CD8-positive, alpha-beta memory T cell (primary cell): ENCODE measurements at regions not wholly inside any gene's neighbourhood (a gene's known extent, or its start where the extent isn't known, plus 50 kb on each side); places are given as distances from the start of the nearest gene placed in this dataset.

Source experiments
- CTCF ChIA-PET: fragments of 350-600 bp; sonication (Branson Sonifier 250); formaldehyde crosslinking; loops from one replicate; lab custom pipeline; 2021; ENCODE audit warnings: antibody characterized with exemption; lab: Charles Lee
- POLR2A ChIA-PET: fragments of 350-600 bp; sonication (Branson Sonifier 250); formaldehyde crosslinking; loops from one replicate; lab custom pipeline; 2021; ENCODE audit warnings: antibody characterized with exemption; lab: Charles Lee
- DNase-seq, 5 donors: peaks; one replicate each; pipeline versions ENCODE4 v3.0.0 to v3.0.0-alpha.2; 2020 to 2022; ENCODE audit warnings: mixed read lengths in 1 of 5
- H3K27ac ChIP-seq: one replicate; pipeline ENCODE4 v1.7.0; 2013; ENCODE audit warnings: low read depth, mild to moderate bottlenecking, low read length, moderate library complexity
- H3K27me3 ChIP-seq: 2 replicates; pipeline ENCODE4 v1.7.0; 2013; ENCODE audit warnings: low read length, mild to moderate bottlenecking; ENCODE audit not compliant: insufficient read depth, poor library complexity, severe bottlenecking
- H3K36me3 ChIP-seq: 2 replicates; pipeline ENCODE4 v1.7.0; 2013; ENCODE audit warnings: mild to moderate bottlenecking, low read length, moderate library complexity; ENCODE audit not compliant: insufficient read depth
- H3K4me1 ChIP-seq: 2 replicates; pipeline ENCODE4 v1.7.0; 2013; ENCODE audit warnings: mild to moderate bottlenecking, low read length, moderate library complexity; ENCODE audit not compliant: insufficient read depth
- H3K4me3 ChIP-seq: 2 replicates; pipeline ENCODE4 v1.7.0; 2013; ENCODE audit warnings: mild to moderate bottlenecking, low read length
- H3K9me3 ChIP-seq: 2 replicates; pipeline ENCODE4 v1.7.0; 2013; ENCODE audit warnings: mild to moderate bottlenecking, low read length
- H3K27ac Mint-ChIP-seq, 8 donors: one replicate each; pipeline ENCODE4 v1.8.0; 2020 to 2021; ENCODE audit warnings: mixed read lengths in 8 of 8, mild to moderate bottlenecking in 6 of 8, inconsistent platforms in 3 of 8, moderate library complexity in 3 of 8
- H3K27me3 Mint-ChIP-seq, 2 donors: one replicate each; pipeline ENCODE4 v1.8.0; 2020 to 2021; ENCODE audit warnings: mixed read lengths in 2 of 2, mild to moderate bottlenecking in 1 of 2, moderate library complexity in 1 of 2
- H3K36me3 Mint-ChIP-seq, 3 donors: one replicate each; pipeline ENCODE4 v1.8.0; 2020 to 2021; ENCODE audit warnings: mixed read lengths in 3 of 3, inconsistent platforms in 1 of 3, mild to moderate bottlenecking in 1 of 3
- H3K4me1 Mint-ChIP-seq, 3 donors: one replicate each; pipeline ENCODE4 v1.8.0; 2020 to 2021; ENCODE audit warnings: mixed read lengths in 3 of 3, inconsistent platforms in 1 of 3, mild to moderate bottlenecking in 1 of 3
- H3K4me3 Mint-ChIP-seq, 7 donors: one replicate each; pipeline ENCODE4 v1.8.0; 2020 to 2021; ENCODE audit warnings: mixed read lengths in 7 of 7, mild to moderate bottlenecking in 6 of 7, moderate library complexity in 4 of 7, inconsistent platforms in 2 of 7
- H3K9me3 Mint-ChIP-seq, 5 donors: one replicate each; pipeline ENCODE4 v1.8.0; 2020 to 2022; ENCODE audit warnings: mixed read lengths in 5 of 5, mild to moderate bottlenecking in 3 of 5, moderate library complexity in 2 of 5, inconsistent platforms in 1 of 5

GRCh38 chr14:97546491-97547230 lies 749.5 kb downstream of the VRK1 start:
- Histone ChIP-seq H3K27ac (no peak overlapping the region), H3K36me3 (no peaks in the 10 kb centered on the region), H3K9me3 (no peaks in the 10 kb centered on the region), H3K4me3 (no peak overlapping the region), H3K27me3 (no peaks in the 10 kb centered on the region), H3K4me1 (peaks cover 8% of the 10 kb centered on the region)
- ChIA-PET CTCF (no interaction called here), POLR2A (no interaction called here)
- DNase-seq: no peak
- Mint-ChIP-seq H3K9me3 (no peaks in the 10 kb centered on the region), H3K36me3 (peaks cover 0 to 3% (median 0%) of the 10 kb centered on the region in 3 donors), H3K27ac (peak overlapping the region in 1 of 8 donors; percentile 89), H3K27me3 (no peaks in the 10 kb centered on the region), H3K4me1 (peaks cover 19 to 27% (median 24%) of the 10 kb centered on the region in 3 donors), H3K4me3 (no peak overlapping the region)

- H3K27ac Mint-ChIP-seq: no peak overlapping the region
- Histone ChIP-seq H3K9me3 (no peaks in the 10 kb centered on the region), H3K36me3 (no peaks in the 10 kb centered on the region), H3K27me3 (no peaks in the 10 kb centered on the region), H3K4me1 (no peaks in the 10 kb centered on the region), H3K4me3 (no peak overlapping the region), H3K27ac (no peak overlapping the region)
- DNase-seq: no peak
- H3K4me1 Mint-ChIP-seq: peaks cover 0 to 3% (median 0%) of the 10 kb centered on the region in 3 donors
- no peak overlapping the region for H3K4me3 Mint-ChIP-seq
- no peaks in the 10 kb centered on the region for H3K9me3 Mint-ChIP-seq
- CTCF ChIA-PET: interaction anchor here (1.0 kb wide), 1 partner anchor 13 kb away, joined by 3 read pairs; no protein-coding TSS in a partner anchor
- H3K27me3 Mint-ChIP-seq: no peaks in the 10 kb centered on the region
- POLR2A ChIA-PET: interaction anchor here (1.0 kb wide), 1 partner anchor 10 kb away, joined by 3 read pairs; no protein-coding TSS in a partner anchor
- H3K36me3 Mint-ChIP-seq: peaks cover 0 to 3% (median 2%) of the 10 kb centered on the region in 3 donors
Measured at GRCh38 chr14:97550463-97550862, 753.3 kb downstream of the VRK1 start.

- Histone ChIP-seq H3K36me3 (no peaks in the 10 kb centered on the region), H3K4me1 (no peaks in the 10 kb centered on the region), H3K9me3 (no peaks in the 10 kb centered on the region), H3K27ac (no peak overlapping the region), H3K4me3 (no peak overlapping the region), H3K27me3 (no peaks in the 10 kb centered on the region)
- H3K9me3 Mint-ChIP-seq: peaks cover 0 to 4% (median 3%) of the 10 kb centered on the region in 5 donors
- no peak for DNase-seq
- H3K4me3 Mint-ChIP-seq: no peak overlapping the region
- H3K36me3 Mint-ChIP-seq: peaks cover 0 to 8% (median 8%) of the 10 kb centered on the region in 3 donors
- H3K4me1 Mint-ChIP-seq: no peaks in the 10 kb centered on the region
- ChIA-PET POLR2A (no interaction called here), CTCF (no interaction called here)
- H3K27me3 Mint-ChIP-seq: no peaks in the 10 kb centered on the region
- H3K27ac Mint-ChIP-seq: peak overlapping the region in 1 of 8 donors; percentile 2
Measured at GRCh38 chr14:97554597-97554996, 757.4 kb downstream of the VRK1 start.

GRCh38 chr14:97564334-97564733 lies 767.2 kb downstream of the VRK1 start:
- ChIA-PET CTCF (no interaction called here), POLR2A (no interaction called here)
- Histone ChIP-seq H3K9me3 (no peaks in the 10 kb centered on the region), H3K4me1 (no peaks in the 10 kb centered on the region), H3K36me3 (no peaks in the 10 kb centered on the region), H3K4me3 (no peak overlapping the region), H3K27ac (no peak overlapping the region), H3K27me3 (no peaks in the 10 kb centered on the region)
- DNase-seq: no peak
- H3K27ac Mint-ChIP-seq: peak overlapping the region in 2 of 8 donors; percentile 0 to 32
- H3K9me3 Mint-ChIP-seq: peaks cover 1 to 11% (median 4%) of the 10 kb centered on the region in 5 donors
- H3K36me3 Mint-ChIP-seq: peaks cover 0 to 43% (median 3%) of the 10 kb centered on the region in 3 donors
- no peaks in the 10 kb centered on the region for H3K27me3 Mint-ChIP-seq
- H3K4me3 Mint-ChIP-seq: no peak overlapping the region
- H3K4me1 Mint-ChIP-seq: peaks cover 0 to 9% (median 3%) of the 10 kb centered on the region in 3 donors

- CTCF ChIA-PET: no interaction called here
- no peaks in the 10 kb centered on the region for H3K27me3 ChIP-seq
- H3K4me3 Mint-ChIP-seq: no peak overlapping the region
- H3K4me1 Mint-ChIP-seq: peaks cover 5 to 21% (median 17%) of the 10 kb centered on the region in 3 donors
- H3K36me3 Mint-ChIP-seq: peaks cover 0 to 29% (median 4%) of the 10 kb centered on the region in 3 donors
- no peak for DNase-seq
- H3K9me3 ChIP-seq: no peaks in the 10 kb centered on the region
- H3K9me3 Mint-ChIP-seq: no peaks in the 10 kb centered on the region
- H3K4me1 ChIP-seq: no peaks in the 10 kb centered on the region
- H3K27me3 Mint-ChIP-seq: no peaks in the 10 kb centered on the region
- no peak overlapping the region for H3K27ac ChIP-seq
- no peak overlapping the region for H3K27ac Mint-ChIP-seq
- POLR2A ChIA-PET: no interaction called here
- H3K36me3 ChIP-seq: no peaks in the 10 kb centered on the region
- no peak overlapping the region for H3K4me3 ChIP-seq
Measured at GRCh38 chr14:97571201-97571600, 774.0 kb downstream of the VRK1 start.

GRCh38 chr14:97571866-97572555 lies 774.8 kb downstream of the VRK1 start:
- Histone ChIP-seq H3K36me3 (no peaks in the 10 kb centered on the region), H3K4me1 (no peaks in the 10 kb centered on the region), H3K27ac (no peak overlapping the region), H3K4me3 (no peak overlapping the region), H3K27me3 (no peaks in the 10 kb centered on the region), H3K9me3 (no peaks in the 10 kb centered on the region)
- H3K9me3 Mint-ChIP-seq: no peaks in the 10 kb centered on the region
- no peaks in the 10 kb centered on the region for H3K27me3 Mint-ChIP-seq
- CTCF ChIA-PET: no interaction called here
- H3K4me3 Mint-ChIP-seq: peak overlapping the region in 1 of 7 donors; percentile 4
- DNase-seq: no peak
- peaks cover 5 to 21% (median 17%) of the 10 kb centered on the region in 3 donors for H3K4me1 Mint-ChIP-seq
- H3K27ac Mint-ChIP-seq: peak overlapping the region in 1 of 8 donors; percentile 2
- POLR2A ChIA-PET: no interaction called here
- peaks cover 0 to 29% (median 4%) of the 10 kb centered on the region in 3 donors for H3K36me3 Mint-ChIP-seq

- POLR2A ChIA-PET: no interaction called here
Measured at GRCh38 chr14:97572583-97573458, 775.6 kb downstream of the VRK1 start.

More at GRCh38 chr14:97572583-97573458, 775.6 kb downstream of the VRK1 start:
- no peak overlapping the region for H3K4me3 ChIP-seq
- no peak for DNase-seq
- CTCF ChIA-PET: no interaction called here
- H3K9me3 Mint-ChIP-seq: no peaks in the 10 kb centered on the region
- peak overlapping the region in 1 of 8 donors; percentile 51 for H3K27ac Mint-ChIP-seq
- no peak overlapping the region for H3K27ac ChIP-seq
- no peaks in the 10 kb centered on the region for H3K4me1 ChIP-seq
- peaks cover 0 to 23% (median 4%) of the 10 kb centered on the region in 3 donors for H3K36me3 Mint-ChIP-seq
- H3K27me3 ChIP-seq: no peaks in the 10 kb centered on the region
- no peak overlapping the region for H3K4me3 Mint-ChIP-seq
- H3K27me3 Mint-ChIP-seq: no peaks in the 10 kb centered on the region
- H3K4me1 Mint-ChIP-seq: peaks cover 5 to 21% (median 17%) of the 10 kb centered on the region in 3 donors
- H3K9me3 ChIP-seq: no peaks in the 10 kb centered on the region
- H3K36me3 ChIP-seq: no peaks in the 10 kb centered on the region
